CD4-positive, alpha-beta T cell treated with Interleukin-10 for 1 hour (primary cell): ENCODE measurements at regions not wholly inside any gene's neighbourhood (a gene's known extent, or its start where the extent isn't known, plus 50 kb on each side); places are given as distances from the start of the nearest gene placed in this dataset.
"Not testable (repeated sequence)": the region's sequence is repeated elsewhere in the genome, so short reads cannot be mapped to it uniquely, and the experiment has no call there.

Experiments used
- DNase-seq: peaks from one replicate; pipeline ENCODE4 v3.0.0-alpha.2; 2020

DNA sequence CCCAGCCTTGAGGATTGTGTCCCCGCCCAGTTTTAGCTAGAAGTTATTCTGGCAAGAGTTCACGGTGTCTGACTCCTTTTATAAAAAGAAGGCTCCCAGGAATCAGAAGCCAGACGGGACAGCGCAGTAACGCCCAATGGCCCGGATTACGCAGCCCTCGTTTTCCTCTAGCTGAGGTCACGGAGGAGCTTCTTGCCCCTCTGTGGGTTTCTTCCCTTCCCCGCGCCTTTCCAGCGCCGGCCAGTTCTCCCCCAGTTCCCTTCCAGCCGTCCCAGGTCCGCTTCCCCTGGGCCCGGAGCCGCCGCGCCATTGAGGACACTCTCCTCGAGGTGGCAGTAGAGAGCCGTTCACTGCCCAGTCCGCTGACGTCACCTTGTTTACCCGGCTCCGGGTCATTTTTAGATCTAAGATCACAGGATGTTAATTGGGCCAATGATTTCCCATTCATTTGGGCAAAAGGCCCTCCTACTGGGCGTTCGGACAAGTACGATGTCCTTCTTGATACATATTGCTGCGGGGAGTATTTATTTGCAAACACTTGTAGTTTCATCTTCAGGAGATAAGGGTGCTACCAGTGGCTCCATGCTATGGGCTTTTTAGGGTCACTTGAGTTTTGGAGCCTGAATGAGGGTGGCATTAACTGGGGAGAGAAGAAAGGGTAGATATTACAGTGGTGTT lies 81.5 kb upstream of the PPM1B start:
- peak; percentile 86 for DNase-seq

DNA sequence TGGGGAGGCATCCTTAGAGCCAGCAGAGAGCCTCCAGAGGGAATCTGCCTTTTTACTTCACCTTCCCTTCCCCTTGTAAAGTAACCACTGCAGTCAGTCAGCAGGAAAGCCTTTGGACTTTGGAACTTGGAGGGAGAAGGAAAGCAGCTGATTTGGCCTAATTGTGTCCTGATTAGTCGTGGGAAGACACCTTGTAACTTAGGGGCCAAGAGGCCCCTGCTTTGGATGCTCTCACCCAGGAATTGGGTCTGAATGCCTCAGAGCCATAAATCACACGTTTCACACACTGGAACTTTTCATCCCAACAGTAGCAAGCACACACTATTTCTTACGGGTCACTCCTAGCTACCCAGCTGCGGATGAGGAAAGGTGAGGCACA lies 81.0 kb upstream of the PPM1B start:
- no peak for DNase-seq

DNA sequence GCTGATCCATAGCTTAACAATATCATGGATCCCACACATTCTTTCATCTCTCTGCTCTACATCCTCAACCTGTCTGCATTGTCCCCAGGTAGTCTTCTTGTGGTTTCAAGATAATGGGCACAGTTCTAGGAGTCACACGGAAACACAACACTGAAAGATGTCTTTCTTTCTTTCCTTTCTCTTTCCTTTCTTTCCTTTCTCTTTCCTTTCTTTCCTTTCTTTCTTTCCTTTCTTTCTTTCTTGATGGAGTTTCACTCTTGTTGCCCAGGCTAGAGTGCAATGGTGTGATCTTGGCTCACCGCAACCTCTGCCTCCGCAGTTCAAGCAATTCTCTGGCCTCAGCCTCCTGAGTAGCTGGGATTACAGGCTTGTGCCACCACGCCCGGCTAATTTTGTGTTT lies 76.2 kb upstream of the PPM1B start:
- DNase-seq: not testable (repeated sequence)

DNA sequence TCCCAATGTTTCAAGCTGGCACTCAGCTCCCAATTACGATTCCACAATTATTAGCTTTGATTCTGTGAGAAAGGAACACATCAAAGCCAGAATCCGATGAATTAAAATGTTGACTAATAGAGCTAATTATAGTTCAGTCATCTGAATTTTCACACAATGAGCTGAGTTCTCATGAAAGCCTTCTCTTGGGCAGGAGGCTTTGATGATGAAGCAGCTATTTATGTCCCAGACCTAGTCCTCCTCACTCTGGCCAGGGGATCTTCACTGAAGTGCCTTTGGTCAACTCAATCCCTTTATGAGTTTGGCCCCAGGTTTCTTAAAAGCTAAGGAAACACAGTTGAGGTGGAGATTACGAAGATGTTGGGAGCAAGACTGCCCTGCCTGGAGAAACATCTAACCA lies 74.7 kb upstream of the PPM1B start:
- DNase-seq: no peak

DNA sequence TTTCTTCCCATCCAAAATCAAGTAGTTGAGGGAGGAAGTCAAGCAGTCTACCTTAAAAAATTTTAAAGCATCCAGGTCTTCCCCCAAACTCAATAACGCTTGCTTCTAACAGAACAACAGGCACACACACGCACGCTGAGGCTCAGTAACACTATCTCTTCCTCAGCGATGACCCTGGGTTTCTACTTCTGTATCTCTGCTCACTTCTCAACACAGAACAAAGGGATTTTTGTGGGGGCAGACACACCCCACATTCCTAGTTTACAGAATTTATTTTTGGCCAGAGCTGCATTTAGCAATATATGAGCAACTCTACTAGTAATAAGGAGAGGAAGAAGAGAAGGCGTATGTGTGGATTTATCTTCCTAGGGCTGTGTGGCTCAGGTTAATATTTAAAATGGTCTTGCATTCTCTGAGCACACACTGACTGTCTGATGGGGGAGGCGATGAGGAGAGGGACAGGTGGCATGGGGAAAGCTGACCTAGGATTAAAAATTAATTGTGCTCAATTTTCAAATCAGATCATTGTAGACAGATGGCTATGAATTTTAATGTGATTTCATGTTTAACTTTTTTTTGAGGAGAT lies 71.3 kb upstream of the PPM1B start:
- no peak for DNase-seq

DNA sequence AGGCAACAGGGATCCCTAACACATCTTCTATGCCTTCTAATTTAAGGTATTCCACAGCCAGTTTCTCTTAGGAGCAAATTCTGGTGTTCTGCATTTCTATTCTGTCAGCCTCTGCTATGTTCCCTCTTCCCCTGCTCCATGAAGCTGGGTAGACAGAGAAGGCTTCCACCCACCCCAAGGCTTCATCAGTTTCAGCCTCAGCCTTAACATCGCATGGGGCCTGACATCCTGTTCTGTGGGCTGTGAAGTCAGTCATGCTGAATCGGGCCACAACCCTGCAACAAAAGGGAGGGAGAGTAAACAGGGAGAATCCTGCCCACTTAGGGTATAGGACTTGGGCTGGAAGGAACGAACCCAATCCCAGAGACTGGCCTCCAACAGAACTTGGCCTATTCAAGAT lies 70.6 kb upstream of the PPM1B start:
- no peak for DNase-seq

DNA sequence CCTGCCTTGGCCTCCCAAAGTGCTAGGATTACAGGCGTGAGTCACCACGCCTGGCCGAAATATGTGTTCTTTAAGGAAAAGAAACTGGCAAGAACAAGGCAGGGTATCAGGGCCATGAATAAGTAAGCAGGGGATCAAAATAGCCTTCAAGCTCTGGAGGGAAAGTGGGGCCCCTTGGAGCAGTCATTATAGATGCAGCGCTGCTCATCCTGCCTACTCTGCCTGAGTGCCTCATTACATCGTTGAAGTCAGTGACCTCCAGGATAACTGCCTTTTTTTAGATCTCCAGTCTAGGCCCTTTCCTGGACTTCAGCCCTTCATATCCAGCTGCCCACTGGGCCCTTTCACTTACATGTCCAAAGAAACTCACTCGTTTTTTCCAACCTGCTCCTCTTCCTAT lies 69.8 kb upstream of the PPM1B start:
- DNase-seq: no peak

DNA sequence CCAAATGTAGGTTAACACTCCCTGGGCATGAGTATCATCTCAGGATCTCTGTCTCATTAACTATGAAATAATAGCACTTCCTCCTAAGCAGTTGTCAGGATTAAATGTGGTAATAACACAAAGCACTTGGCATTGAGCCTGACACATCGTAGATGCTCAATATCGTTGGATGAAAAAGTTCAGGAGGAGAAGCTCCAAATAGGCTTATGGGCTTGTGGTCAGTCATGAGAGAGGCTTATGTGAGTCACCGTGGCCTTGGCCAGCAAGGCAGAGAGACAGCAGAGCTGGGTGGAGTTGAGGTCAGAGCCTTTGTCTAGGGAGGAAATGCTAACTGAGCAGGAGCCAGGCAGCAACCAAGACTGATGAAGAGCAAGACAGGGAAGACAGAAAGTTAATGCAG lies 68.3 kb upstream of the PPM1B start:
- DNase-seq: no peak

DNA sequence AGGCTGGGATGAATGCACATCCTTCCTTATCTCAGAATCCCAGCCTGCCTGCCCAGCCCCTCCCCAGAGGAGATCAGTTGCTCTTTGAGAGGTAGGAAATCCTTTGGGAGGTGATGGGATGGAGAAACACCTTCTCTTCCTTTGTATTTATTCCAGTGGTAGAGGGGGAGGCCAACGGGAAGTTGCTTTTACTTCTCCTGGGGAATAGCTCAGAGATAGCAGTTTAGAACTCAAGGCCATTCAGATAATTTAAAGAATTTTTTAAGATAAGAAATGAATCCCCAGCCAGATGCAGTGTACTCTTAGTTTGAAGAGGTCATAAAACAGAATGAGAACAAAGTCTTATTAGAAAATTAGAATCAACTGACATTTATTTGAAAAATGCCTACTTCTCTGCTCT lies 67.4 kb upstream of the PPM1B start:
- DNase-seq: no peak

DNA sequence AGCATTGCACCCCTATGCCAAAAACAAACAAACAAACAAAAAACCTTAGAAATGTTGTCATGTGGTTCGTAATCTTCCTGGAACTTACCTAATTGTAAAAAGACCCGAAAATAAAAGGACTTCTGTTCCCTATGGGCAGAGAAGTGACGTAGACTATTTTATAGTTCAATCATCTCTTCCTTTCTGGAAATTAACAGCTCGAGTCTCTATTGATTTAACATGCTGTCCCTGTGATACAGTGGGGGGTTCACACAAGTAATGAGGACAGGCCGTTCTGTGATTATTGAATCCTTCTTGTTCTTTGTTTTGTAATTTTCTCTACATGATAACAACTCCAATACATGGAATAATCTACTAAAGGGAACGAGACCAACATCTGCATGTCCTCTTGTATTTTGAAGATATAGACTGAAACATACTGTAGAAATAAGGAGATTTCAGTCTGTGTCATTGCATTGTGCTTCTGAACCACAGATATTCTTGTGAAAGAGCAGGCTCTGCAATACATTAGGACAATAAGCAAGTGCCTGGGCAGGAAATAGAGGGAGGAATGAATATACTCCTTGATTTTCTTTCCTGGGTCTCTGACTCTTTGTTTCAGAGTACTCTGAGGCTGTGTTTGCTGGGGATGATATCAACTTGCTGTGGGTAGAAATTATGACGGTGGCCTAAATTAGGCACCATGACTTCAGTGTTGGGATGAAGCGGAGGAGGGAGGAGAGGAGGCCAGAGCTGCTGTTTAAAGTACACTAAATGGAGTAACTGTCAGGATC lies 65.7 kb upstream of the PPM1B start:
- no peak for DNase-seq

DNA sequence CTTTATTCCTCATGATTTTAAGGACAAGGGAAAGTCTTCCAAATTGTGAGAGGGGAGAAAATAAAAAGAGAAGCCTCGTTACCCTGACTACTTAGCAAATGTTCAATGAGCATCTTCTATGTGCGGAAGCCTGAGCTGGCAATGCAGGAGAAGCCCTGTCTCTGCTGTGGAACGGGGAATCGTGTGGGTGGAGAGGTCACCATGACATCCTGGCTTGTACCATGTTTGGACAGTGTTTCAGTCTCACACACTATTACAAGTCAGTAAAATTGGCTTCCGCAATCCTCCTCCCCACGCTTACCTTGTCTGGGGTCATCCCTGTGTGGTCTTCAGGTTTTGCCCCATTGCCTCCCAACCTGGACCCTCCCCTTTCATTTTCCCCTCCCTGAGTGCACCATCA lies 65.0 kb upstream of the PPM1B start:
- DNase-seq: no peak

DNA sequence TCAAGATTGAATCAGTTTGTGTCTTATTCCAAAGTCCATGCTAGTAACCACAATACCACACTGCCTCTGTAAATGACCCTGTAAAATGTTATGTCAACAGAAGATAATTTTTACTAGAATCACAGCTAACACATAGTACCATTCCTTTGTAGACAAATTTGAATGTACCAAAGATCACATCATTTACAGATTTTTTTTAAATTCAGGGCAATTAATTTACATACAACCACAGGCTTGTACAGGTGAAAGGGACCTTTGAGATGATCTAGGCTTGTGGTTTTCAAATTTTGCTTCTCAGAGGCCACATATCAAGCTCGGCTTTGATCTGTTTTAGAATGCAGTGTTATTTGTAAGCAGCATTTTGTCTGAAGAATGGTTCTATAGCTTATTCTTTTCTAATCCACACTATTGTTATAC lies 63.8 kb upstream of the PPM1B start:
- no peak for DNase-seq

DNA sequence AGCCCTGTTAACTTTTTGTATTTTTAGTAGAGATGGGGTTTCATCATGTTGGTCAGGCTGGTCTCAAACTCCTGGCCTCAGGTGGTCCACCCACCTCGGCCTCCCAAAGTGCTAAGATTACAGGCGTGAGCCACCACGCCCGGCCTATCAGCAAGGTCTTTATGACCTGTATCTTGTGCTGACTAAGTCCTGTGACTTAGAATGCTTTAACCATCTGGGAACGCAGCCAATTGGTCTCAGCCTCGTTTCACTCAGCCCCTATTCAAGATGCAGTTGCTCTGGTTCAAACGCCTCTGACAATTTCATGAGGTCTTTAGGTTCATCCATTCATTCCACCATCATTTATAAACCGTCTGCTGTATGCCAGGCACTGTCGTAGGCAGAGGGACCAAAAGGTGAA lies 62.2 kb upstream of the PPM1B start:
- DNase-seq: not testable (repeated sequence)

DNA sequence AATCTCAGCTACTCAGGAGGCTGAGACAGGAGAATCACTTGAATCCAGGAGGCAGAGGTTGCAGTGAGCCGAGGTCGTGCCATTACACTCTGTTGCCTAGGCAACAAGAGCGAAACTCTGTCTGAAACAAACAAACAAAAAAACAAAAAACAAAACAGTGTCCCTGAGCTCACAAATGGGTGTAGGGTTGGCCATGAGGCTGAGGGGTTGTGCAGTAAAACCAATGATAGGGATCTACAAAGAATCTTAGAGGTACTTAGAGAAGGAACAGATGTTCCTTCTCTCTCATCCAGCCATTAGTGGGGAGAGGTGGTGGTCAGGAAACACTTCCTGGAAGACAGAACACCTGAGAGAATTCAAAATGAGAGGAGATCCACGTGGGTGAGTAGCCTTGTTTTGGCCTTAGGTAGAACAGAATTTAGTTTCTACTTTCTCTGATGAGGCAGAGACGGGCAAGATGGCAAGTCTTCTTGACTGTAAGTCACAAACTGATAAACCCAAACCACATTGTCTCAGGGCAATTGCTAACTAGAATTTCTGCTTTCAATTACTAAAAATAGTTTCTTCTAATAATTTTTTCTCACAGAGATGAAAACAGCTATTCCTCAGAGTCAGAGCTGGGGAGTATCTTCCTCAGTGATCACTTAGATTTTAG lies 61.5 kb upstream of the PPM1B start:
- no peak for DNase-seq

DNA sequence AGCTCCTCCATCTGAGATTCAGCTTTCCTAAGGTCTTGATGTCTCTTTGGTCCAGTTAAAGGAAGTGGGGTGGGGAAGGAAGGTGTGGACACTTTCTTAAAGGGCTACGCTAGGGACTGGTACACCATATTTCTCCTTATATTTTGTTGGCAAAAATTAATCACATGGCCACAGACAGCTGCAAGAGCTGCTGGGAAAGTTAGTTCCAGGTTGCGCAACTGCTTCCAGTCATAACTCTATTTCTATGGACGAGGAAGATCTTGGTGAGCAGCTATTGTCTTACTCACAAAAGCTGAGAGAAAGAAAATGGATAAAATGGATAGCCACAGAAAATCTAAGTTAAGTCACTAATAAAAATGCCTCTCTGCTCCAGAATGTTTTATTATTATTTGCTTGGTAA lies 60.7 kb upstream of the PPM1B start:
- DNase-seq: no peak

DNA sequence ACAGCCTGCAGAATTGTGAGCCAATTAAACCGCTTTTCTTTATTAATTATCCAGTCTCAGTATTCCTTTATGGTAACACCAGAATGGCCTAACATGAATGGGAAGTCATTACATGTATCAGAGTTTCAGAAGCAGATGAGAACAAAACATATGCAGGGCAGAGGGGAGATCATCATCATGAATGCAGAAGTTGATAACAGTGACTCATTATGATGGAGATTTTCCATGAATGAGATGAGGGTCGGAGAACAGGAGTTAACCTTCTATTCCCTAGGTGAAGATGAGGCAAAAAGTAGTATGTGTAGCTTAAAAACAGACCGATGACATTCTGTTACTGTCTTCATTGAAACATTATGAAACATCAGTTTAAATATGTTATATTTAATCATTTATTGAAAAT lies 59.5 kb upstream of the PPM1B start:
- DNase-seq: no peak

DNA sequence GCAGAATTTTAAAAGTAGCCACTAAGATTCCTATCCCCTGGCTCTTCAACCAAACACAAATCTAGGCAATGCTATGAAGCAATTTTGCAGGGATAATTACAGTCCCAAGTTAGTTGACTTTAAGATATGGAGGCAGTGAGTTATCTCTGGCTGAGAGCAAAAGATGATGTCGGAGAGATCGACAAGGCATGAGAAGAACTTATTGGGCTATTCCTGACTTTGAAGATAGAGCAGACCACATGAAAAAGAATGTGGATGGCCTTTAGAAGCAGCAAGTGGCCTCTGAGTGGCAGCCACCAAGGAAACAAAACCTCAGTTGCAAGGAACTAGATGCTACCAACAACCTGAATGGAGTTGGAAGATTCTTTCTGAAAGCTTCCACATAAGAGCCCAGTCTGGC lies 58.2 kb upstream of the PPM1B start:
- DNase-seq: no peak

DNA sequence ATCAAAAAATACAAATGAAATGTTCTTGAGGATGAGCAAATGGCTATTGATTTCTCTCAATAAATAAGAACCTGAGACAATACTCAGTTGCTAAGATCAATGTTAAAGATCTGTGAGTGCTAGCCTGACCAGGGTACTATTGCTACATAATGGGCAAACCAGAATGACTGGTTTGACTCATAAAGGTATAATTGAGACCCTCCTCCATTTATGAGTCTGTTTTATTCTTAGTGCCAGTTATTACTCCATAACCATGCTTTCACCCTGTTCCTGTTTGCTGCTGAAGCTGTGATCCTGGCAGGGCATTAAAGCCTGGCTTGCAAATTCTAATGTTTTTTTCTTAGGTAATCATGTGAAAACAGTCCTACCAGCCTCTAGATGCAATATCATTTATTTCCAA lies 56.6 kb upstream of the PPM1B start:
- no peak for DNase-seq

DNA sequence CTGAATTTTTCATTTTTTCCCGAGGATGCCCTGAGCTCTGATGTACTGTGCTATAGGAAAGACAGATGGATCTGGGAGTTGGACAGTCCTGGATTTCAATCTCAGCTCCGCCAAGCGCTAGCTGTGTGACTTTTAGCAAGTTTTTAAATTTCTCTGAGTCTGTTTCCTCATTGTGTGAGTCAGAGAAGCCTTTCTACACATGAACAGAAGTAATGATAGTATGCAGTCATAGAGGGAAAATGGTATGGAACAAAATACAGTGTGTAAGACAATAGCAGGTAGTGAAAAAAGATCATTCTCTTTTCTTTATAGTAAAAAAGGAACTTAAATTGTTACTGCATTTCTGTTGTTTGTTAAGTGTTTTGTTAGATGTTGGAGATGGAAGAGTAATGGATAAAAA lies 52.4 kb upstream of the PPM1B start:
- DNase-seq: no peak

DNA sequence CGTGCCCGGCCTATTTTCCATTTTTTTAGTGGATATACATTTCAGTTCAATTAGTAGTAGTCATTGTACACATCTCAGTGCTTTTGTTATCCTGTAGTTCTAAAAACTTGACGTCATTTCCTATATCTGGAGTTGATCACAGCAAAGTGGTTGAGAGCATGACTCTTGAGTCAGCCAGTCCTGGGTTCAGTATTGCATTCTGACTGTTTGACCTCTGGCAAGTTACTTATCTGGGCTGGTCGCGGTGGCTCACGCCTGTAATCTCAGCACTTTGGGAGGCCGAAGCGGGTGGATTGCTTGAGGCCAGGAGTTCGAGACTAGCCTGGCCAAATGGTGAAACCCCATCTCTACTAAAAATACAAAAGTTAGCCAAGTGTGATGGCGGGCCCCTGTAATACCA lies 50.4 kb upstream of the PPM1B start:
- DNase-seq: no peak
